T47D (cell line): ENCODE measurements at regions not wholly inside any gene's neighbourhood (a gene's known extent, or its start where the extent isn't known, plus 50 kb on each side); places are given as distances from the start of the nearest gene placed in this dataset.

Experiments used
- DNase-seq, 2 experiments: peaks; one replicate each; pipeline versions ENCODE4 v3.0.0 to v3.0.0-alpha.2; 2011 to 2012; ENCODE audit warnings: low read depth in 1 of 2, low spot score in 1 of 2
- JUND ChIP-seq: IDR thresholded peaks from 2 replicates; pipeline ENCODE4 v1.6.1; 2012; ENCODE audit warnings: low read depth
- in situ Hi-C: cut with HindIII; loops from 2 replicates; pipeline ENCODE4 v1.10.0; 2016; ENCODE audit warnings: low sequenced_read_pairs, low pct_unique_long_range_greater_than_20kb

GRCh38 chr6:40860443-40860842 lies 178.6 kb downstream of the UNC5CL start:
- TF ChIP-seq JUND, result no peak
- in situ Hi-C loops, result no loop called here
- DNase-seq, result no peak

GRCh38 chr6:40856271-40856670 lies 182.8 kb downstream of the UNC5CL start:
- no peak for DNase-seq
- in situ Hi-C loops, result no loop called here
- TF ChIP-seq JUND, result no peak

- no peak for DNase-seq
- in situ Hi-C loops, result no loop called here
- TF ChIP-seq JUND, result no peak
These were observed 183.7 kb downstream of the UNC5CL start for GRCh38 chr6:40855168-40855880.

- no peak for TF ChIP-seq JUND
- DNase-seq, result no peak
- in situ Hi-C loops, result no loop called here
These were observed 184.4 kb downstream of the UNC5CL start for GRCh38 chr6:40854592-40854991.

- peak in 1 of 2 experiments; percentile 5 for DNase-seq
- TF ChIP-seq JUND, result no peak
- in situ Hi-C loops, result no loop called here
These were observed 186.1 kb downstream of the UNC5CL start for GRCh38 chr6:40852779-40853373.

- TF ChIP-seq JUND, result no peak
- in situ Hi-C loops, result no loop called here
These were observed 189.5 kb downstream of the UNC5CL start for GRCh38 chr6:40849546-40849945.

GRCh38 chr6:40848868-40849514 lies 190.0 kb downstream of the UNC5CL start:
- TF ChIP-seq JUND, result no peak
- DNase-seq, result no peak
- in situ Hi-C loops, result no loop called here

More at GRCh38 chr6:40849546-40849945, 189.5 kb downstream of the UNC5CL start:
- no peak for DNase-seq

- TF ChIP-seq JUND, result no peak
- no peak for DNase-seq
- in situ Hi-C loops, result no loop called here
These were observed 191.0 kb downstream of the UNC5CL start for GRCh38 chr6:40848038-40848437.

GRCh38 chr6:40845553-40845952 lies 193.5 kb downstream of the UNC5CL start:
- no peak for TF ChIP-seq JUND
- DNase-seq, result peak; percentile 42 to 68
- in situ Hi-C loops, result no loop called here

GRCh38 chr6:40844246-40844645 lies 194.8 kb downstream of the UNC5CL start:
- no peak for TF ChIP-seq JUND

GRCh38 chr6:40841721-40842120 lies 197.3 kb downstream of the UNC5CL start:
- in situ Hi-C loops, result no loop called here
- TF ChIP-seq JUND, result no peak
- no peak for DNase-seq

More at GRCh38 chr6:40844246-40844645, 194.8 kb downstream of the UNC5CL start:
- in situ Hi-C loops, result no loop called here
- no peak for DNase-seq

GRCh38 chr6:40832691-40833090 lies 206.3 kb downstream of the UNC5CL start:
- in situ Hi-C loops, result no loop called here
- no peak for TF ChIP-seq JUND

GRCh38 chr6:40831381-40831780 lies 207.6 kb downstream of the UNC5CL start:
- in situ Hi-C loops, result no loop called here
- no peak for DNase-seq
- TF ChIP-seq JUND, result no peak

More at GRCh38 chr6:40832691-40833090, 206.3 kb downstream of the UNC5CL start:
- no peak for DNase-seq
